A549 (cell line): ENCODE measurements at regions not wholly inside any gene's neighbourhood (a gene's known extent, or its start where the extent isn't known, plus 50 kb on each side); places are given as distances from the start of the nearest gene placed in this dataset.

ENCODE experiments used
- ATAC-seq, 2 experiments: fragments of 200-7000 bp in 1 of 2; fragments of >200 bp in 1 of 2; cut with Nextera tagmentation in 1 of 2; cut with Tn5 transposase in 1 of 2; 3 replicates each; pipeline versions ENCODE4 v1.8.0 to v1.9.1; 2018 to 2020; ENCODE audit warnings: mild to moderate bottlenecking in 1 of 2, moderate library complexity in 1 of 2
- CTCF ChIA-PET: fragments of 300-600 bp; sonication (Branson Sonifier 250); formaldehyde crosslinking; extraction: SDS; loops from one replicate; lab custom pipeline; 2021; ENCODE audit warnings: antibody characterized with exemption, inconsistent platforms; lab: Yijun Ruan, JAX
- POLR2A ChIA-PET: fragments of 350-600 bp; formaldehyde crosslinking; extraction: SDS; loops from one replicate; lab custom pipeline; 2021; ENCODE audit warnings: antibody characterized with exemption, inconsistent platforms; lab: Yijun Ruan, JAX
- DNase-seq, 2 experiments: peaks; one replicate each; pipeline versions ENCODE4 v3.0.0 to v3.0.0-alpha.2; 2011 to 2016; ENCODE audit warnings: low read depth in 1 of 2, low spot score in 1 of 2
- FAIRE-seq: peaks from 2 replicates; lab custom pipeline; 2011; peaks lifted over from hg19 to GRCh38; lab: Jason Lieb, UNC
- H3K27ac ChIP-seq, 2 experiments: fragments of >200 bp; sonication (Bioruptor Twin); formaldehyde crosslinking; 3 replicates each; pipeline ENCODE4 v1.5.1; 2016 to 2017
- H3K4me1 ChIP-seq: fragments of >200 bp; sonication (Bioruptor Twin); formaldehyde crosslinking; 3 replicates; pipeline ENCODE4 v1.6.1; 2016
- H3K4me2 ChIP-seq: fragments of >200 bp; sonication (Bioruptor Twin); formaldehyde crosslinking; 3 replicates; pipeline ENCODE4 v1.6.1; 2016
- H3K4me3 ChIP-seq: fragments of >200 bp; sonication (Bioruptor Twin); formaldehyde crosslinking; 3 replicates; pipeline ENCODE4 v1.5.1; 2016
- H3K9me3 ChIP-seq: fragments of >200 bp; sonication (Bioruptor Twin); formaldehyde crosslinking; 3 replicates; pipeline ENCODE4 v1.6.1; 2016
- ESRRA ChIP-seq: fragments of 150-350 bp; IDR thresholded peaks from 2 replicates; pipeline ENCODE4 v1.6.1; 2014; ENCODE audit warnings: mild to moderate bottlenecking, low read length, borderline replicate concordance
- GATA3 ChIP-seq: IDR thresholded peaks from 2 replicates; pipeline ENCODE4 v1.6.1; 2012; ENCODE audit warnings: borderline replicate concordance
- HDAC2 ChIP-seq: fragments of 200-600 bp; sonication (generic); IDR thresholded peaks from 2 replicates; pipeline ENCODE4 v1.6.1; 2016
- MAZ ChIP-seq: fragments of 150-350 bp; IDR thresholded peaks from 2 replicates; pipeline ENCODE4 v1.6.1; 2014; ENCODE audit warnings: antibody characterized with exemption, low read depth, low read length, borderline replicate concordance
- NPAS2 ChIP-seq: fragments of 250-450 bp; sonication (Bioruptor Pico); IDR thresholded peaks from 2 replicates; pipeline ENCODE4 v1.8.0; 2022; ENCODE audit warnings: mild to moderate bottlenecking, moderate library complexity, borderline replicate concordance
- POLR2A ChIP-seq: IDR thresholded peaks from 2 replicates; pipeline ENCODE4 v1.6.1; 2012; ENCODE audit warnings: mild to moderate bottlenecking, low read length
- RCOR1 ChIP-seq: fragments of 150-350 bp; IDR thresholded peaks from 2 replicates; pipeline ENCODE4 v1.6.1; 2014; ENCODE audit warnings: antibody characterized with exemption, low read length, low read depth
- RNF2 ChIP-seq: fragments of 200-600 bp; sonication (generic); IDR thresholded peaks from 2 replicates; pipeline ENCODE4 v1.6.1; 2016; ENCODE audit warnings: low read depth, mild to moderate bottlenecking, antibody characterized with exemption, moderate library complexity, borderline replicate concordance
- ZFP36 ChIP-seq: fragments of 450-650 bp; IDR thresholded peaks from 2 replicates; pipeline ENCODE4 v1.6.1; 2014; ENCODE audit warnings: borderline replicate concordance; ENCODE audit not compliant: partially characterized antibody
- ZSCAN20 ChIP-seq: fragments of 250-450 bp; sonication (Bioruptor Pico); IDR thresholded peaks from 2 replicates; pipeline ENCODE4 v1.8.0; 2022; ENCODE audit warnings: mild to moderate bottlenecking, moderate library complexity
- WGBS: methylation state at CpG from one replicate; pipeline ENCODE4 v1.1.6; 2017; ENCODE audit errors: missing lambda C conversion rate; 5-methylcytosine and 5-hydroxymethylcytosine counted together
- TF ChIP-seq, protein P1 (sequence below): fragments of >200 bp; sonication (Bioruptor Twin); formaldehyde crosslinking; IDR thresholded peaks from 3 replicates; pipeline ENCODE4 v1.6.1; 2016
- TF ChIP-seq, protein P2 (sequence below): IDR thresholded peaks from 2 replicates; pipeline ENCODE4 v1.6.1; 2012
- TF ChIP-seq, protein P3 (sequence below): fragments of 150-350 bp; IDR thresholded peaks from 2 replicates; pipeline ENCODE4 v1.6.1; 2014; ENCODE audit warnings: low read depth, mild to moderate bottlenecking, low read length
- TF ChIP-seq, protein P4 (sequence below): fragments of 250-450 bp; sonication (Bioruptor Pico); IDR thresholded peaks from 2 replicates; pipeline ENCODE4 v1.5.0; 2021; ENCODE audit warnings: mild to moderate bottlenecking, moderate library complexity, borderline replicate concordance
- TF ChIP-seq, protein P5 (sequence below): fragments of >200 bp; sonication (Bioruptor Twin); formaldehyde crosslinking; IDR thresholded peaks from 3 replicates; pipeline ENCODE4 v1.5.1; 2016

DNA sequence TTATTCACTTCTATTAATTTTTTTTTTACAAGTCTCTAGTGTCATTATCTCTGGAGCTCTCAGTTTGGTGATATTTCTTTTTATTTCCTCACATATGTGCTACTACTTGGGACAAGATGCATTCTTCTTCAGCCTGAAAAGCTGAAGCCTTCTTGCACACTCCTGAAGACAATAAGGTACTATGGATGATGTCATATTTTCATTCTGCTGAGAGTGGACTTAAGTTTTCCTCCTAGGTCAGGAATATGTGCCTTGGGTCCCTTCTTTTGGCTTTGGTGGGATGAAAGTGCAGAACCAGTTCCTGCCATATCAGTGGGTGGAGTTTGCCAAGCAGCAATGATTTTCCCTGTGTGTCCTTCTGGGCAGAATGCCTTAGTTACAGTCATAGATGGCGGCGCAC is 188.7 kb upstream of the EYA4 start:
- POLR2A ChIA-PET = no interaction called here
- Histone ChIP-seq H3K27ac (no peak overlapping the region), H3K4me3 (no peak overlapping the region), H3K9me3 (no peaks in the 10 kb centered on the region), H3K4me1 (no peaks in the 10 kb centered on the region), H3K4me2 (no peak overlapping the region)
- FAIRE-seq = no peak
- CTCF ChIA-PET = no interaction called here
- WGBS = 88% methylated on average over 2 of the region's 2 CpGs
- DNase-seq = no peak
- TF ChIP-seq, protein P1, sequence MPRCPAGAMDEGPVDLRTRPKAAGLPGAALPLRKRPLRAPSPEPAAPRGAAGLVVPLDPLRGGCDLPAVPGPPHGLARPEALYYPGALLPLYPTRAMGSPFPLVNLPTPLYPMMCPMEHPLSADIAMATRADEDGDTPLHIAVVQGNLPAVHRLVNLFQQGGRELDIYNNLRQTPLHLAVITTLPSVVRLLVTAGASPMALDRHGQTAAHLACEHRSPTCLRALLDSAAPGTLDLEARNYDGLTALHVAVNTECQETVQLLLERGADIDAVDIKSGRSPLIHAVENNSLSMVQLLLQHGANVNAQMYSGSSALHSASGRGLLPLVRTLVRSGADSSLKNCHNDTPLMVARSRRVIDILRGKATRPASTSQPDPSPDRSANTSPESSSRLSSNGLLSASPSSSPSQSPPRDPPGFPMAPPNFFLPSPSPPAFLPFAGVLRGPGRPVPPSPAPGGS = no peak
- TF ChIP-seq, protein P2, sequence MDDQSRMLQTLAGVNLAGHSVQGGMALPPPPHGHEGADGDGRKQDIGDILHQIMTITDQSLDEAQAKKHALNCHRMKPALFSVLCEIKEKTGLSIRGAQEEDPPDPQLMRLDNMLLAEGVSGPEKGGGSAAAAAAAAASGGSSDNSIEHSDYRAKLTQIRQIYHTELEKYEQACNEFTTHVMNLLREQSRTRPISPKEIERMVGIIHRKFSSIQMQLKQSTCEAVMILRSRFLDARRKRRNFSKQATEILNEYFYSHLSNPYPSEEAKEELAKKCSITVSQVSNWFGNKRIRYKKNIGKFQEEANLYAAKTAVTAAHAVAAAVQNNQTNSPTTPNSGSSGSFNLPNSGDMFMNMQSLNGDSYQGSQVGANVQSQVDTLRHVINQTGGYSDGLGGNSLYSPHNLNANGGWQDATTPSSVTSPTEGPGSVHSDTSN = no peak
- no peak for TF ChIP-seq MAZ
- TF ChIP-seq ESRRA = no peak
- TF ChIP-seq, protein P3, sequence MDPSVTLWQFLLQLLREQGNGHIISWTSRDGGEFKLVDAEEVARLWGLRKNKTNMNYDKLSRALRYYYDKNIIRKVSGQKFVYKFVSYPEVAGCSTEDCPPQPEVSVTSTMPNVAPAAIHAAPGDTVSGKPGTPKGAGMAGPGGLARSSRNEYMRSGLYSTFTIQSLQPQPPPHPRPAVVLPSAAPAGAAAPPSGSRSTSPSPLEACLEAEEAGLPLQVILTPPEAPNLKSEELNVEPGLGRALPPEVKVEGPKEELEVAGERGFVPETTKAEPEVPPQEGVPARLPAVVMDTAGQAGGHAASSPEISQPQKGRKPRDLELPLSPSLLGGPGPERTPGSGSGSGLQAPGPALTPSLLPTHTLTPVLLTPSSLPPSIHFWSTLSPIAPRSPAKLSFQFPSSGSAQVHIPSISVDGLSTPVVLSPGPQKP = no peak
- ATAC-seq = no peak

DNA sequence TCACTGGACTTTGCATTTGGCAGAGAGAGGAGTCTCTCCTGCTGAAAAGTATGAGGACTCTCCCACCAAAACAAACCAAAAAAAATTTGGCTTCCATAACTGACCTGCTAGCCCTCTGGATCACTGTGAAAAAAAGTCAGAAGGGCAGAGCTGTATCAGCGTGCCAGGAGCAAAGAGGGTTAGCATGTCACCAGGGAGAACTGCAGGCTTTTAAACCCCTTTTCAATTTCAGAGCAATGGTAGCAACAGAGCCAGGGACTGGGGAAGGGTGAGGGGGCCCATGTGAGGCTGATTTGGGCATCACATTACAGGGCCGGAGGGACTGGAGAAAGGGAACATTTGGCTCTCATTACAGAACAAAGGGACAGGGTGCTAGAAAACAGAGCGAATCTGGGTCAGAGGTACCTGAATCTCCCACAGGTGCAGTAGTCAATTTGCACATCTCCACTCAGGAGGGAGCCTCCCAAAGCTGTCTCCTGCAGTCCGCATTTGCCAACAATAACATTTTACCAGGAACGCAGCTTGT is 185.7 kb upstream of the EYA4 start:
- Histone ChIP-seq H3K27ac (no peak overlapping the region), H3K9me3 (no peaks in the 10 kb centered on the region), H3K4me2 (no peak overlapping the region), H3K4me1 (no peaks in the 10 kb centered on the region), H3K4me3 (no peak overlapping the region)
- POLR2A ChIA-PET = no interaction called here
- 82% methylated on average over 5 of the region's 5 CpGs for WGBS
- CTCF ChIA-PET = interaction anchor here (0.6 kb wide), 1 partner anchor 129 kb away, joined by 4 read pairs; no protein-coding TSS in a partner anchor
- ATAC-seq (no peak), DNase-seq (no peak), FAIRE-seq (no peak)
- TF ChIP-seq, protein P4, sequence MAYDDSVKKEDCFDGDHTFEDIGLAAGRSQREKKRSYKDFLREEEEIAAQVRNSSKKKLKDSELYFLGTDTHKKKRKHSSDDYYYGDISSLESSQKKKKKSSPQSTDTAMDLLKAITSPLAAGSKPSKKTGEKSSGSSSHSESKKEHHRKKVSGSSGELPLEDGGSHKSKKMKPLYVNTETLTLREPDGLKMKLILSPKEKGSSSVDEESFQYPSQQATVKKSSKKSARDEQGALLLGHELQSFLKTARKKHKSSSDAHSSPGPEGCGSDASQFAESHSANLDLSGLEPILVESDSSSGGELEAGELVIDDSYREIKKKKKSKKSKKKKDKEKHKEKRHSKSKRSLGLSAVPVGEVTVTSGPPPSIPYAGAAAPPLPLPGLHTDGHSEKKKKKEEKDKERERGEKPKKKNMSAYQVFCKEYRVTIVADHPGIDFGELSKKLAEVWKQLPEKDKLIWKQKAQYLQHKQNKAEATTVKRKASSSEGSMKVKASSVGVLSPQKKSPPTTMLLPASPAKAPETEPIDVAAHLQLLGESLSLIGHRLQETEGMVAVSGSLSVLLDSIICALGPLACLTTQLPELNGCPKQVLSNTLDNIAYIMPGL (CRISPR knock-in tag) = no peak
- TF ChIP-seq HDAC2 = no peak
- TF ChIP-seq, protein P3 = no peak
- no peak for TF ChIP-seq ZFP36
- TF ChIP-seq ZSCAN20 (CRISPR knock-in tag) = no peak
- no peak for TF ChIP-seq MAZ
- TF ChIP-seq NPAS2 (CRISPR knock-in tag) = no peak
- TF ChIP-seq GATA3 = no peak
- TF ChIP-seq POLR2A = no peak
- no peak for TF ChIP-seq RCOR1
- TF ChIP-seq, protein P5, sequence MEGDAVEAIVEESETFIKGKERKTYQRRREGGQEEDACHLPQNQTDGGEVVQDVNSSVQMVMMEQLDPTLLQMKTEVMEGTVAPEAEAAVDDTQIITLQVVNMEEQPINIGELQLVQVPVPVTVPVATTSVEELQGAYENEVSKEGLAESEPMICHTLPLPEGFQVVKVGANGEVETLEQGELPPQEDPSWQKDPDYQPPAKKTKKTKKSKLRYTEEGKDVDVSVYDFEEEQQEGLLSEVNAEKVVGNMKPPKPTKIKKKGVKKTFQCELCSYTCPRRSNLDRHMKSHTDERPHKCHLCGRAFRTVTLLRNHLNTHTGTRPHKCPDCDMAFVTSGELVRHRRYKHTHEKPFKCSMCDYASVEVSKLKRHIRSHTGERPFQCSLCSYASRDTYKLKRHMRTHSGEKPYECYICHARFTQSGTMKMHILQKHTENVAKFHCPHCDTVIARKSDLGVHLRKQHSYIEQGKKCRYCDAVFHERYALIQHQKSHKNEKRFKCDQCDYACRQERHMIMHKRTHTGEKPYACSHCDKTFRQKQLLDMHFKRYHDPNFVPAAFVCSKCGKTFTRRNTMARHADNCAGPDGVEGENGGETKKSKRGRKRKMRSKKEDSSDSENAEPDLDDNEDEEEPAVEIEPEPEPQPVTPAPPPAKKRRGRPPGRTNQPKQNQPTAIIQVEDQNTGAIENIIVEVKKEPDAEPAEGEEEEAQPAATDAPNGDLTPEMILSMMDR = no peak
- no peak for TF ChIP-seq RNF2
